HG02610 (cell line): ENCODE measurements at regions not wholly inside any gene's neighbourhood (a gene's known extent, or its start where the extent isn't known, plus 50 kb on each side); places are given as distances from the start of the nearest gene placed in this dataset.

ENCODE experiments used
- ATAC-seq: cut with Tn5 transposase; IDR thresholded peaks from one replicate; pipeline ENCODE4 v1.9.1; 2021; ENCODE audit warnings: mild to moderate bottlenecking, moderate library complexity; ENCODE audit not compliant: unreplicated experiment

DNA sequence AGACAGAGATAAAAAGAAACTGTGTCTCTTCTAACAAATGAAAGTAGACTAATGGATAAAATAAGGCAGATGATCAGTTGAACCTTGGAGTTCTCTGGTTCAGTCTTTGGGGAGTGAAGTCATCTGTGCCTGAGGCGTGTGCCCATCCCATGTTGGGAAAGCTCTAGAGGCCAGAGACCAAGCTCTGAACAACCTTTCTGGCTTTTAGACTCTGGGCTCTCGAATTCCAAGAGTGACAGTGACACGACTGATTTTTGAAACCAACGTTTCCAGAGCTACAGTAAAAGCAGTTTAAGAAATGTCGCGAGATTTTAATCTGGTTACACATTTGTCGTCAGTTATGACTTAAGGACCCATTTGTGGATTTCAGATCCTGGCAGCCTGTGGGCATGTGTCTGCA, 83.7 kb upstream of the APCDD1 start:
- ATAC-seq = no peak

GRCh38 chr18:10371165-10371564, 83.3 kb upstream of the APCDD1 start:
- no peak for ATAC-seq

GRCh38 chr18:10374195-10374594, 80.2 kb upstream of the APCDD1 start:
- no peak for ATAC-seq

DNA sequence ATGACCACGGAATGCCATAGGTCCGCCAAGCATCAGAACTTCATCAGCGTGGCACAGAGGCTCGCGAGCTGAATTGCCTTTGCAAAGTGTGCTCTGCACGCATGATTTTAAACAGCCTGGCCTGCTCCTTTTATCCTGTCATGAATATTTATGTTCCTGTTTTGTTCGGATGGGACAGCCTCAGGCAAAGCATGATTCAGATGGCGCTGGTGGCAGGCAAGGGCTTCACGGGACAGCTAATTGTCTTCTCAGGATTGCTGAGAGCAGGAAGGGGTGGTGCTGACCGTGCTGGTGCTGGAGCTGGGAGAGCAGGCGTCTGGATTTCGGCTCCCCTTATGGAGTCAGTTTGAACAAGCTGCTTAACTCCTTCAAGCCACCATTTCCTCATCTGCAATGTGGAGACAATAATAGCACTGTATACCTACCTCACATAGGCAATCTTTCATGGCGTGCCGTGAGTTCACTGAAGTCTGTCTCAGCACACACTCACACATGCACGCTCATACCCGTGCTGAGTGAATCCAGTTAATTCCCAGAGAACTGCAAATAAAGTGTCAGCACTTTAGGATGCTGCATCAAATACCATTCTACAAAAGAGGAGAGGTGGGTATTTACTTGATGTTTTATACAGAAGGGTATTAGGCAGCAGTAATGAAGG, 79.7 kb upstream of the APCDD1 start:
- ATAC-seq = no peak

DNA sequence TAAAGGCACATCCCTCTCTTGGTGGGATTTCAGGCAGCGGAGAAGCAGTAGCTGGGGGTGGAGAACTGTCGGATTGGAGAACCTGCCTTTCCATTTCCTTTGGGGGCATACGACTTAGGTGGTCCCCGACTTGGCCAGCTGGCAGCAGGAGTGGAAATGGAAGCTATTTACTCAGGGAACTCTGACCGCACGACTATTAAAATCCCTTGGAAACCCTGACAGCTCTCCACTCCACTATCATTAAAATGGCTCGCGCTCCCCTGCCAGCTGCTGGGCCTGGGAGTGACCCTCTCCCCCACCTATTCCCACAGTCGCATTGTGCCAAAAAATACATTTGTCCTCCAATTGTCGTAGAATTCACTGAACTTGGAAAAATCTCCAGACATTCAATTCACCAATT, 77.7 kb upstream of the APCDD1 start:
- no peak for ATAC-seq

GRCh38 chr18:10377956-10378355, 76.5 kb upstream of the APCDD1 start:
- no peak for ATAC-seq

DNA sequence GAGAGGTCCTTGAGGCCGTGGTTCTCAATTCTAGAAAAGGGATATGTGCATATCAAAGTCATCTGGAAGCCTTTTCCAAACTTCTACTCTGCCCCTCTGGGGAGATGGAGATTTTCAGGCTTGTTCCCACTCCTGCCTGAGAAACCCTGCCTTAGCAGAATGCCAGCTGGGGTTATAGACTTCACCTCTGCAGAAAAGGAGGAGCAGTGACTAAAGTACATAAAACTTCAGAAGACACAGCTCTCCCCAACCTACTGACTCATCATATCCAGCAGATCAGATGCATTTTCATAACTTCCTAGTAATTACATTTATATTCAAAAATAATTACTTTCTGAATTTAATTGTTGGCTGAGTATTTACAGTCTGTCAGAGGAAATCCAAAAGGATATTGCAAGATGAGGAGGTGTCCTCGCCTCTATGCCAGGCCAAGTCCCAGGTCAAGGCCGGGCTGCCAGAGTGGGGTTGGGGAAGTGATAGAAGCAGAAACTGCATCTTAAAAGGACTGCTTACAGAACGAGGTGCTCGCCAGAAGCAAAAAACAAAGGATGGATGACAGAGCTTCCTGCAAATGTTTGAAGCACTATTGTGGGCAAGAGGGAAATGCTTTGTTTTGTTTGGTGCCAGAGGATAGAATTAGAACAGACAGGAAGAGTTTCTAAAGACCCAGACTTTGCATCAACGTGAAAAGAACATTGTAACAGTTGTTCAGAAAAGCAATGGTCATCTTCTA, 75.6 kb upstream of the APCDD1 start:
- no peak for ATAC-seq

GRCh38 chr18:10379522-10379921, 74.9 kb upstream of the APCDD1 start:
- ATAC-seq = no peak

DNA sequence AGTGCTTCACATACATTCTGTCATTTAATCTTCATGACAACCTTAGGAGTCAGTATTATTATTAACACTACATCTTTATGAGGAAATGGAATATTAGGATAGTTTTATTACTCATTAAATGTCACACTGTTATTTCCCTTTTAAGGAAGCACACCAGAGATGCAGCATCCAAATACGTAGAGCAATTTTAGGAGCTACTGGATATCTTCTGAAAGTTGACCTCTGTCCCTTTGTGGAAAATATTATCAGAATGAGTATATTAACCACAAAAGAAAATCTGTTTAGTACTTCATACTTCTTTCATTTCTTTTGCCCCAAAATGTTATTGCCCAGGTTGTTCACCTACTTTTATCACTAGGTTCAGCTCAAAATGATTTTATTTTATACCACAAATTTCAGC, 72.9 kb upstream of the APCDD1 start:
- no peak for ATAC-seq

GRCh38 chr18:10381951-10382350, 72.5 kb upstream of the APCDD1 start:
- no peak for ATAC-seq

- no peak for ATAC-seq
Observed at GRCh38 chr18:10386049-10386448, 68.4 kb upstream of the APCDD1 start.

GRCh38 chr18:10386956-10387355, 67.5 kb upstream of the APCDD1 start:
- no peak for ATAC-seq

GRCh38 chr18:10387399-10387798, 67.0 kb upstream of the APCDD1 start:
- no peak for ATAC-seq

DNA sequence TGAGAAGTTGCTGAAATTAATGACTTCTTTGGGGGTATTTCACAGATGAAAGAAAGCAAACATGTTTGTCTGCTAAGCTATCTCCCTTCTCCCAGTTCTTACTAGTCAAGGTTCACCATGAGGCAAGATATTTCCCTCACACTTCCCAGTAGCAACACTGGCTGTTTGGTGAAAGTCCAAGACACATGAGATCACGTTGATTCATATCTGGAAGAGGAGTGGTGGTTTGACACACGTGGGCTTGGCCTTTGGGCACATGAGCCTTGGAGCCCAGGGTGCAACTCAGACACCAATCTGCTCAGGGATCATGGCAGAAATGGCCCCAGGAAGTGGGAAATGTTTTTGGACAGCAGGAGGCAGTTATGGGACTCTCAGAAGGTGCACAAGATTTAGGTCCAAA, 66.1 kb upstream of the APCDD1 start:
- ATAC-seq = no peak

- ATAC-seq = peak; percentile 78
Observed at GRCh38 chr18:10391506-10391905, 62.9 kb upstream of the APCDD1 start.

DNA sequence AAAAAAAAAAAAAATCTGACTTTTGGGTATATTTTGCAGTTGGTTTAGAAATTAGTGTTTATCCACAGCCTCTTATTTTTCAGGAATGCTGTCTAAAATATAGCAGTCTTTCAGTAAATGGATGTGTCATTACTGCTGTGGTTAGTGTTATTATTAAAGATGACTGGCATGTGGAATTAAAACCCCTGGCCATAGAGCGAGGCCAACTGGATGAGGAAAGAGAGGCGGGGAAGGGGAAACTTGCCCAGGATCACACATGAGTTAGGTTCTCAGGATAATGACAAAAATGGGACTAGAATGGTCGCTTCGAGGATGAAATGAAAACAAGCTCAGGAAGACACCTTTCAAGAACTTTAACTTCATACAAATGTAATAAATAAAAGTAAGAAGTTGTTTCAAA, 57.4 kb upstream of the APCDD1 start:
- ATAC-seq = no peak

DNA sequence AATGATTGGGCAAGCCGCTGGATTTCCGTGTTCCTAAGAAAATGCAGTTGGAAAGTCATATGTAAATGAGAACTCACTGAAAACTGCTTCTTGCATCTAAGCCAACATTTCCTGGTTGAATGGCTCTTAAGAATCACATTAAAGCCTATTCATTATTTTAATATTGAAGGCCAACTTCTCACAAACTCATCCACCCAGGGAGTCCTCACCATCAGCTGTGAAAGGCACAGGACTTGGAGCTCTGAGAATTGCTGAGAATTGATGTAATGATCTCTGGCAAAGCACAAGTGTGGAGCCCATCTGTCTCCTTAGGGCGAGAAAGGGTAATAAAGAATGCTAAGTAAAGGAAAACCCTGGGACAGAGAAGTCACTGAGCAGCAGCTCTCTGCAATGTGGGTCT, 55.9 kb upstream of the APCDD1 start:
- no peak for ATAC-seq

GRCh38 chr18:10399465-10399864, 55.0 kb upstream of the APCDD1 start:
- ATAC-seq = no peak

- ATAC-seq = no peak
Observed at GRCh38 chr18:10400534-10401307, 53.7 kb upstream of the APCDD1 start.

- no peak for ATAC-seq
Observed at GRCh38 chr18:10401521-10401920, 52.9 kb upstream of the APCDD1 start.

GRCh38 chr18:10401930-10402329, 52.5 kb upstream of the APCDD1 start:
- ATAC-seq = no peak
